Tibial nerve (tissue), 4 donors: ENCODE measurements at regions not wholly inside any gene's neighbourhood (a gene's known extent, or its start where the extent isn't known, plus 50 kb on each side); places are given as distances from the start of the nearest gene placed in this dataset.

Experiments
- EP300 ChIP-seq, 2 donors: sonication (generic); formaldehyde crosslinking; IDR thresholded peaks; one replicate each; pipeline ENCODE4 v1.6.1; 2017; ENCODE audit warnings: antibody characterized with exemption in 2 of 2, mild to moderate bottlenecking in 1 of 2
- POLR2A ChIP-seq, 2 donors: fragments of 450-650 bp; IDR thresholded peaks; one replicate each; pipeline ENCODE4 v1.6.1; 2017; ENCODE audit warnings: antibody characterized with exemption in 2 of 2, mild to moderate bottlenecking in 2 of 2, moderate library complexity in 2 of 2
- TF ChIP-seq, protein P1 (sequence below), 5 experiments: fragments of 200-600 bp in 3 of 5; fragments of 450-650 bp in 2 of 5; sonication (generic) in 3 of 5; IDR thresholded peaks; one replicate each; pipeline ENCODE4 v1.5.1; 2016 to 2019; ENCODE audit warnings: antibody characterized with exemption in 5 of 5, mild to moderate bottlenecking in 3 of 5, moderate library complexity in 2 of 5

GRCh38 chr12:130280231-130280630 is 57.5 kb upstream of the PIWIL1 start:
- TF ChIP-seq POLR2A (IDR thresholded peaks at IDR 0.05) (no peak), EP300 (IDR thresholded peaks at IDR 0.05) (no peak)
- TF ChIP-seq, protein P1, sequence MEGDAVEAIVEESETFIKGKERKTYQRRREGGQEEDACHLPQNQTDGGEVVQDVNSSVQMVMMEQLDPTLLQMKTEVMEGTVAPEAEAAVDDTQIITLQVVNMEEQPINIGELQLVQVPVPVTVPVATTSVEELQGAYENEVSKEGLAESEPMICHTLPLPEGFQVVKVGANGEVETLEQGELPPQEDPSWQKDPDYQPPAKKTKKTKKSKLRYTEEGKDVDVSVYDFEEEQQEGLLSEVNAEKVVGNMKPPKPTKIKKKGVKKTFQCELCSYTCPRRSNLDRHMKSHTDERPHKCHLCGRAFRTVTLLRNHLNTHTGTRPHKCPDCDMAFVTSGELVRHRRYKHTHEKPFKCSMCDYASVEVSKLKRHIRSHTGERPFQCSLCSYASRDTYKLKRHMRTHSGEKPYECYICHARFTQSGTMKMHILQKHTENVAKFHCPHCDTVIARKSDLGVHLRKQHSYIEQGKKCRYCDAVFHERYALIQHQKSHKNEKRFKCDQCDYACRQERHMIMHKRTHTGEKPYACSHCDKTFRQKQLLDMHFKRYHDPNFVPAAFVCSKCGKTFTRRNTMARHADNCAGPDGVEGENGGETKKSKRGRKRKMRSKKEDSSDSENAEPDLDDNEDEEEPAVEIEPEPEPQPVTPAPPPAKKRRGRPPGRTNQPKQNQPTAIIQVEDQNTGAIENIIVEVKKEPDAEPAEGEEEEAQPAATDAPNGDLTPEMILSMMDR (IDR thresholded peaks at IDR 0.05): no peak
